Left ventricle myocardium inferior (tissue), 1 donor: ENCODE measurements at regions not wholly inside any gene's neighbourhood (a gene's known extent, or its start where the extent isn't known, plus 50 kb on each side); places are given as distances from the start of the nearest gene placed in this dataset.

ENCODE experiments used
- DNase-seq: peaks from one replicate; pipeline ENCODE4 v3.0.0-alpha.2; 2020
- H3K27ac ChIP-seq: fragments of 200-600 bp; replicated peaks from 2 replicates; pipeline ENCODE4 v1.8.0; 2021
- H3K27me3 ChIP-seq: fragments of 200-600 bp; 2 replicates; pipeline ENCODE4 v1.8.0; 2021; ENCODE audit warnings: low read depth
- H3K36me3 ChIP-seq: fragments of 200-600 bp; 2 replicates; pipeline ENCODE4 v1.8.0; 2021
- H3K4me1 ChIP-seq: fragments of 200-600 bp; 2 replicates; pipeline ENCODE4 v1.8.0; 2021
- H3K4me3 ChIP-seq: fragments of 200-600 bp; 2 replicates; pipeline ENCODE4 v1.8.0; 2021; ENCODE audit warnings: mild to moderate bottlenecking, moderate library complexity
- H3K9me3 ChIP-seq: fragments of 200-600 bp; replicated peaks from 2 replicates; pipeline ENCODE4 v1.8.0; 2021
- intact Hi-C: fragments of 100-400 bp; cut with micrococcal nuclease; formaldehyde crosslinking; loops from one replicate; pipeline ENCODE4 v1.11.0; 2022
- TF ChIP-seq, protein P1 (sequence below): fragments of 200-600 bp; IDR thresholded peaks from 2 replicates; pipeline ENCODE4 v1.8.0; 2021; ENCODE audit warnings: antibody characterized with exemption, mild to moderate bottlenecking, borderline replicate concordance
- donor health status: DM: no; HTN: yes; CAD: no; lungs with severe emphysema.

DNA sequence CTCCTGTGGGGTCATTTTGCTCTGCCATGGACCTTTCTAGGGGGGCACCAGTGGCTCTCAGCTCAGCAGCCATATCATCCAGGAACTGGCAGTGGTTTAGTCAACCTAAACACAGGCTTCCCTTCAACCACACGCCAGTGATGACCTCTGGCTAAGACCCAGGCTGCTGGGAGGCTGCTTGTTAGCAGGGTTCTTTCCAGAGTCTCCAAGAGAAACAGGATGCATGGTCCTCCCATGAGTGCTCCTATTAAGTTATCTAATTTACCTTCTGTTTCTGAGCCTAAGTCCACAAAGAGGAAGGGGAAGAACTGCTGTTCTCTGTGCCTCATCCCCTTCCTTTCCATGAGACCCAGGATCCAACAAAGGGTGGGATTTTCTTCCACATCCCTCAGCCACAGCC, 137.3 kb upstream of the PLXNA2 start:
- DNase-seq, result no peak
- Histone ChIP-seq H3K9me3 (peaks cover 8% of the 10 kb centered on the region), H3K4me3 (no peak overlapping the region), H3K27ac (no peak overlapping the region), H3K4me1 (no peaks in the 10 kb centered on the region), H3K36me3 (no peaks in the 10 kb centered on the region), H3K27me3 (no peaks in the 10 kb centered on the region)
- intact Hi-C loops, result no loop called here
- TF ChIP-seq, protein P1, sequence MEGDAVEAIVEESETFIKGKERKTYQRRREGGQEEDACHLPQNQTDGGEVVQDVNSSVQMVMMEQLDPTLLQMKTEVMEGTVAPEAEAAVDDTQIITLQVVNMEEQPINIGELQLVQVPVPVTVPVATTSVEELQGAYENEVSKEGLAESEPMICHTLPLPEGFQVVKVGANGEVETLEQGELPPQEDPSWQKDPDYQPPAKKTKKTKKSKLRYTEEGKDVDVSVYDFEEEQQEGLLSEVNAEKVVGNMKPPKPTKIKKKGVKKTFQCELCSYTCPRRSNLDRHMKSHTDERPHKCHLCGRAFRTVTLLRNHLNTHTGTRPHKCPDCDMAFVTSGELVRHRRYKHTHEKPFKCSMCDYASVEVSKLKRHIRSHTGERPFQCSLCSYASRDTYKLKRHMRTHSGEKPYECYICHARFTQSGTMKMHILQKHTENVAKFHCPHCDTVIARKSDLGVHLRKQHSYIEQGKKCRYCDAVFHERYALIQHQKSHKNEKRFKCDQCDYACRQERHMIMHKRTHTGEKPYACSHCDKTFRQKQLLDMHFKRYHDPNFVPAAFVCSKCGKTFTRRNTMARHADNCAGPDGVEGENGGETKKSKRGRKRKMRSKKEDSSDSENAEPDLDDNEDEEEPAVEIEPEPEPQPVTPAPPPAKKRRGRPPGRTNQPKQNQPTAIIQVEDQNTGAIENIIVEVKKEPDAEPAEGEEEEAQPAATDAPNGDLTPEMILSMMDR, result no peak

- no peak overlapping the region for H3K4me3 ChIP-seq
Measured at GRCh38 chr1:208387908-208388811, 144.0 kb upstream of the PLXNA2 start.

DNA sequence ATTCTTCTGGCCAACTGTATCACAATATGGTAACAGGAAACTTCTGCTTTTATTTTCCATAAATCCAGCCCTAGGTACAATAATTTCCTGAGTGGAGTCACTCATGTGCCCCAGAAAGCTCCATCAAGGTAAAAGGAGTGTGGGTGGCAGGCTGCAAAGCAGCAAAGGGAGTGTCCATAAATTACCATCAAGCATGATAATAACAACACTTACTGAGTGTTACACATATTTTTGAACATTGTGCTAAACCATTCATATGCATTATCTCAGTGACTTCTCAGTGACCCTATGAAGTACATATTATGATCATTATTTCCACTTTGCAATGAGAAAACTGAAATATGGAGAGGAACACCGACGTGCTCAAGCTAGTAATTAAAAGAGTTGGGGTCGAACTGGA, 149.2 kb upstream of the PLXNA2 start:
- no peak for DNase-seq
- H3K4me1 ChIP-seq, result no peaks in the 10 kb centered on the region
- H3K4me3 ChIP-seq, result no peak overlapping the region
- TF ChIP-seq, protein P1, result no peak
- intact Hi-C loops, result no loop called here
- H3K27ac ChIP-seq, result no peak overlapping the region
- H3K9me3 ChIP-seq, result peaks cover 6% of the 10 kb centered on the region
- H3K27me3 ChIP-seq, result no peaks in the 10 kb centered on the region
- H3K36me3 ChIP-seq, result no peaks in the 10 kb centered on the region

More at GRCh38 chr1:208387908-208388811, 144.0 kb upstream of the PLXNA2 start:
- peaks cover 8% of the 10 kb centered on the region for H3K9me3 ChIP-seq
- H3K4me1 ChIP-seq, result no peaks in the 10 kb centered on the region
- intact Hi-C loops, result no loop called here
- no peaks in the 10 kb centered on the region for H3K27me3 ChIP-seq
- no peak overlapping the region for H3K27ac ChIP-seq
- H3K36me3 ChIP-seq, result no peaks in the 10 kb centered on the region
- TF ChIP-seq, protein P1, result no peak
- DNase-seq, result no peak

DNA sequence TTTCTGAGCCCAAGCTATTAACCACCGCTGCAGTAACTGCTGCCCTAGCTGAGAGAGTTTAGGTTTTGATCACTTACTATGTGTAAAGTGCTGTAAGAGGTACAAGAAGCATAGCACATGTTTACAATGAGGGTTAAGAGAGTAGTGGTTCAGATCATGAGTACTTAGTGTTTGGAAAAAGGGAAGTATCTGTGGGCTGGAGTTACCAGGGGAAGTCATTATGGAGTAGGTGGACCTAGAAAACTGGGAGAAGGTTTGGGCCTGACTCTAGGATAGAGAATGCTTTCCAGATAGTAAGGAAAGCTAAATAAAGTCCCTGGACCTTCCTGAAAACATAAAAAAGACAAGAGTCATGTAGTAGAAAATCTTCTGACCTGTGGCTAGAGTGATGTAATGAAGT, 149.6 kb upstream of the PLXNA2 start:
- H3K27ac ChIP-seq, result no peak overlapping the region
- H3K36me3 ChIP-seq, result no peaks in the 10 kb centered on the region
- TF ChIP-seq, protein P1, result no peak
- no peaks in the 10 kb centered on the region for H3K4me1 ChIP-seq
- H3K27me3 ChIP-seq, result no peaks in the 10 kb centered on the region
- DNase-seq, result no peak
- intact Hi-C loops, result no loop called here
- H3K4me3 ChIP-seq, result no peak overlapping the region
- H3K9me3 ChIP-seq, result peaks cover 6% of the 10 kb centered on the region

DNA sequence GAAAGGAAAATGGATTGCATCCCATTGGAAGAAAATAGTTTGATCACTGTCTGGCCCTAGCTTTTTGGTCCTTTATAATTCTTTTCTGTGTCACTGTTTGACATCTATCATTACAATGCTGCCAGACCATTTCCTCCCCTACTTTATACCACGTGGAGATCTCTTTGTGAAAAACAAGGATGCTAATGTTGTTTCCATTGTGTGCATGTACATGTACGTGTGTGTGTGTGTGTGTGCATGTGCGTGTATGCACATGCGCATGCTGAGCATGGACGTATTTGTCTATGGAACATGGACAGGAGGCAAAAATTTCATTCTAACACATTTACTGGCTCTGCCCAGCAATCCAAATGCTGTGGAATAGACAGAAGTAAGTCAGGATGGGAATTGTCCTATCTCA, 153.1 kb upstream of the PLXNA2 start:
- Histone ChIP-seq H3K9me3 (peaks cover 6% of the 10 kb centered on the region), H3K36me3 (no peaks in the 10 kb centered on the region), H3K4me1 (no peaks in the 10 kb centered on the region), H3K4me3 (no peak overlapping the region), H3K27ac (no peak overlapping the region), H3K27me3 (no peaks in the 10 kb centered on the region)
- intact Hi-C loops, result no loop called here
- TF ChIP-seq, protein P1, result no peak
- no peak for DNase-seq
